ENCODE measurements at regions not wholly inside any gene's neighbourhood (a gene's known extent, or its start where the extent isn't known, plus 50 kb on each side); places are given as distances from the start of the nearest gene placed in this dataset.

DNA sequence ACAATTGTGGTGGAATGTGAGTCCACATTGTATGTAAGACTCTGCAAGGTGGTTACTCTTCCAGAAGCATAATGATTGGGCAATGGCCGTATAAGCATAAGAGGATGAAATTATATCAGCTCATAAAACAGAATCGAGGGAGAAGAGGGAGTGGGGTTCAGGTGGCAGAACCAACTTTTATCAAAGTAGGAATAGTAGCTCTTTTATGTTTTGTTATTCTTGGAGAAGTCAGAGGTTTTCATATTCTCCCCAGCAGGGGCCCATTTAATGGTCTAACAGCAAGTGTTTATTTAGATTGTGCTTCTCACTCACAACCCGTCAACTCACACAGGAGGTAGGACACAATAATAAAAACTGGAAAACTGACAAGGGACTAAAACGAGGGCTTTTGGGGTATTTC lies 291.3 kb upstream of the CD180 start:
- H3K9me3 ChIP-seq (replicated peaks; ENCODE audit: control insufficient read depth, insufficient read depth, low read length), result no peaks in the 10 kb centered on the region
- no peaks in the 10 kb centered on the region for H3K27me3 ChIP-seq (ENCODE audit: control insufficient read depth in 2 of 2, insufficient read depth in 2 of 2, low read length in 2 of 2)
- no peaks in the 10 kb centered on the region for H3K36me3 ChIP-seq (ENCODE audit: control insufficient read depth in 2 of 2, extremely low read depth in 1 of 2, insufficient read depth in 2 of 2, low read length in 2 of 2)
- no peaks in the 10 kb centered on the region for H3K79me2 ChIP-seq (ENCODE audit: control insufficient read depth, insufficient read depth, low read length)
- H3K27ac ChIP-seq (ENCODE audit: insufficient read depth, low read depth, low read length), result no peak overlapping the region
- no peaks in the 10 kb centered on the region for H3K4me1 ChIP-seq (ENCODE audit: control insufficient read depth, extremely low read depth, insufficient read depth, low read length)
- intact Hi-C loops (cut with micrococcal nuclease), result no loop called here
- no peak overlapping the region for H3K4me3 ChIP-seq (replicated peaks in 1 of 3; ENCODE audit: insufficient read depth in 1 of 3, low read depth in 1 of 3, low read length in 3 of 3)
- CTCF ChIA-PET, result no interaction called here
- TF ChIP-seq MYC (IDR thresholded peaks at IDR 0.05; ENCODE audit: low read depth, low read length) (no peak), JUN (IDR thresholded peaks at IDR 0.05; ENCODE audit: borderline replicate concordance, insufficient read depth, insufficient read length, low read depth) (no peak), EZH2 (IDR thresholded peaks at IDR 0.05; ENCODE audit: borderline replicate concordance, low read depth, low read length, severe bottlenecking) (no peak), GATA2 (IDR thresholded peaks at IDR 0.05; ENCODE audit: insufficient read depth, insufficient read length, low read depth, low read length) (no peak), CTCF (IDR thresholded peaks at IDR 0.05; ENCODE audit: extremely low read depth in 1 of 2, insufficient read depth in 1 of 2, low read depth in 1 of 2, low read length in 2 of 2) (no peak)
- DNase-seq (ENCODE audit: low read depth, low spot score), result no peak
- H2AFZ ChIP-seq (ENCODE audit: low read depth, low read length), result no peak overlapping the region
- FAIRE-seq, result no peak
- dilution Hi-C loops (cut with MboI; ENCODE audit: extremely low pct_ligation_motif_present, low sequenced_read_pairs), result no loop called here
- no peak overlapping the region for H3K4me2 ChIP-seq (ENCODE audit: insufficient read depth, low read length)
- POLR2A ChIA-PET, result no interaction called here
- no peaks in the 10 kb centered on the region for H4K20me1 ChIP-seq (replicated peaks; ENCODE audit: control insufficient read depth, extremely low read depth, insufficient read depth, low read length)
- no peak overlapping the region for H3K9ac ChIP-seq (replicated peaks; ENCODE audit: extremely low read depth, insufficient read depth, low read length)
- no TSS peak for BruUV-seq (replicated peaks)
- H3K9me1 ChIP-seq (replicated peaks; ENCODE audit: control insufficient read depth, extremely low read depth, insufficient read depth, low read length), result no peaks in the 10 kb centered on the region

DNA sequence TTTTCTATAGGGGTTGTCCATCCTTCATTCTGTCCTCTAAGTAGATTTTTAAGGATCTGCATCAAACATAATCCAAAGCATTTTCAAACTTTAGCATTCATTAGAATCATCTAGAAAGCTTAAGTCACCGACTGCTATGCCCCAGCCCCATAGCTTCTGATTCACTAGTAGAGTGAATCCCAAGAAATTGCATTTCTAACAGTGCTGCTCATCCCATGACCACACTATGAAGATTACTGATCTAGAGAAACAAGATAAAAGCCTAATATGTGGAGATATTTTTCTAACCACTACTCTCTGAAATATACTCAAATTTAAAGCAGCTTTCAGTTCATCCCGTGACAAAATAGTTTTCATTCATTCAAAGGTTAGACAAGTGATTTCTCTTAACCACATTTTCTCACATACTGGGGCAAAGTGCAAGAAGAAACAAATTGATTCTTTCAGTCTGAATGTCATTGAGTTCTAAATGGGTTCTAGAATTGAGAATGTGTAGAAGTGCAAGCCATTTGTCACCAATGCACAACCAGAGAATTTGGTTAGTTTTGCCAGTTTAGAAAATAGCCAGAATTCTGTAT lies 286.9 kb upstream of the CD180 start:
- POLR2A ChIA-PET, result no interaction called here
- H3K9me1 ChIP-seq (replicated peaks; ENCODE audit: control insufficient read depth, extremely low read depth, insufficient read depth, low read length), result no peaks in the 10 kb centered on the region
- CTCF ChIA-PET, result no interaction called here
- no peak overlapping the region for H3K4me2 ChIP-seq (ENCODE audit: insufficient read depth, low read length)
- H3K9ac ChIP-seq (replicated peaks; ENCODE audit: extremely low read depth, insufficient read depth, low read length), result no peak overlapping the region
- no peak for FAIRE-seq
- H3K79me2 ChIP-seq (ENCODE audit: control insufficient read depth, insufficient read depth, low read length), result no peaks in the 10 kb centered on the region
- intact Hi-C loops (cut with micrococcal nuclease), result no loop called here
- dilution Hi-C loops (cut with MboI; ENCODE audit: extremely low pct_ligation_motif_present, low sequenced_read_pairs), result no loop called here
- H3K9me3 ChIP-seq (replicated peaks; ENCODE audit: control insufficient read depth, insufficient read depth, low read length), result no peaks in the 10 kb centered on the region
- BruUV-seq (replicated peaks), result no TSS peak
- DNase-seq (ENCODE audit: low read depth, low spot score), result no peak
- H2AFZ ChIP-seq (ENCODE audit: low read depth, low read length), result no peak overlapping the region
- no peak overlapping the region for H3K27ac ChIP-seq (ENCODE audit: insufficient read depth, low read depth, low read length)
- no peaks in the 10 kb centered on the region for H3K36me3 ChIP-seq (ENCODE audit: control insufficient read depth in 2 of 2, extremely low read depth in 1 of 2, insufficient read depth in 2 of 2, low read length in 2 of 2)
- H3K4me1 ChIP-seq (ENCODE audit: control insufficient read depth, extremely low read depth, insufficient read depth, low read length), result no peaks in the 10 kb centered on the region
- no peak for TF ChIP-seq MYC (IDR thresholded peaks at IDR 0.05; ENCODE audit: low read depth, low read length)
- no peak for TF ChIP-seq EZH2 (IDR thresholded peaks at IDR 0.05; ENCODE audit: borderline replicate concordance, low read depth, low read length, severe bottlenecking)
- no peak for TF ChIP-seq FOS (IDR thresholded peaks at IDR 0.05; ENCODE audit: borderline replicate concordance, insufficient read depth, low read length)
- no peak for TF ChIP-seq JUN (IDR thresholded peaks at IDR 0.05; ENCODE audit: borderline replicate concordance, insufficient read depth, insufficient read length, low read depth)
- no peak for TF ChIP-seq GATA2 (IDR thresholded peaks at IDR 0.05; ENCODE audit: insufficient read depth, insufficient read length, low read depth, low read length)
- TF ChIP-seq MAX (IDR thresholded peaks at IDR 0.05; ENCODE audit: insufficient read depth, insufficient read length), result no peak
- no peak for TF ChIP-seq CTCF (IDR thresholded peaks at IDR 0.05; ENCODE audit: extremely low read depth in 1 of 2, insufficient read depth in 1 of 2, low read depth in 1 of 2, low read length in 2 of 2)
- no peak for TF ChIP-seq POLR2AphosphoS5 (IDR thresholded peaks at IDR 0.05; ENCODE audit: insufficient read depth, low read depth, low read length)
- no peak for TF ChIP-seq POLR2A (IDR thresholded peaks at IDR 0.05; ENCODE audit: low read depth, low read length)
- no peaks in the 10 kb centered on the region for H3K27me3 ChIP-seq (ENCODE audit: control insufficient read depth in 2 of 2, insufficient read depth in 2 of 2, low read length in 2 of 2)
- H4K20me1 ChIP-seq (replicated peaks; ENCODE audit: control insufficient read depth, extremely low read depth, insufficient read depth, low read length), result no peaks in the 10 kb centered on the region
- no peak overlapping the region for H3K4me3 ChIP-seq (replicated peaks in 1 of 3; ENCODE audit: insufficient read depth in 1 of 3, low read depth in 1 of 3, low read length in 3 of 3)

Measured in endothelial cell of umbilical vein (primary cell).